H9 (cell line): ENCODE measurements at regions not wholly inside any gene's neighbourhood (a gene's known extent, or its start where the extent isn't known, plus 50 kb on each side); places are given as distances from the start of the nearest gene placed in this dataset.

Source experiments
- DNase-seq: peaks from one replicate; pipeline ENCODE4 v3.0.0-alpha.2; 2017
- H2AFZ ChIP-seq: one replicate; pipeline ENCODE4 v1.6.1; 2013; ENCODE audit warnings: mild to moderate bottlenecking, low read length, control low read depth, moderate library complexity
- H2AK5ac ChIP-seq: 2 replicates; pipeline ENCODE4 v1.6.1; 2013; ENCODE audit warnings: low read length, control low read depth, mixed read lengths; ENCODE audit not compliant: insufficient read length
- H2BK120ac ChIP-seq: one replicate; pipeline ENCODE4 v1.6.1; 2013; ENCODE audit warnings: low read depth, mild to moderate bottlenecking, low read length, control low read depth, inconsistent platforms; ENCODE audit not compliant: poor library complexity, severe bottlenecking
- H2BK12ac ChIP-seq: 2 replicates; pipeline ENCODE4 v1.6.1; 2013; ENCODE audit warnings: low read length, control low read depth, mixed read lengths, low read depth; ENCODE audit not compliant: insufficient read length
- H2BK15ac ChIP-seq: 2 replicates; pipeline ENCODE4 v1.6.1; 2013; ENCODE audit warnings: low read depth, low read length, control low read depth
- H2BK20ac ChIP-seq: one replicate; pipeline ENCODE4 v1.6.1; 2013; ENCODE audit warnings: low read depth, mild to moderate bottlenecking, low read length, control low read depth, inconsistent platforms; ENCODE audit not compliant: poor library complexity, severe bottlenecking
- H2BK5ac ChIP-seq: 2 replicates; pipeline ENCODE4 v1.6.1; 2013; ENCODE audit warnings: low read length, control low read depth, mixed read lengths; ENCODE audit not compliant: insufficient read length
- H3K14ac ChIP-seq: 2 replicates; pipeline ENCODE4 v1.6.1; 2013; ENCODE audit warnings: low read length, control low read depth; ENCODE audit not compliant: insufficient read depth
- H3K18ac ChIP-seq: 2 replicates; pipeline ENCODE4 v1.6.1; 2013; ENCODE audit warnings: low read depth, mild to moderate bottlenecking, mixed read lengths, low read length, control low read depth; ENCODE audit not compliant: insufficient read length
- H3K23ac ChIP-seq: 2 replicates; pipeline ENCODE4 v1.6.1; 2013; ENCODE audit warnings: low read length, control low read depth, mixed read lengths, low read depth; ENCODE audit not compliant: insufficient read length
- H3K23me2 ChIP-seq: 2 replicates; pipeline ENCODE4 v1.6.1; 2013; ENCODE audit warnings: low read depth, mild to moderate bottlenecking, mixed read lengths, low read length, control low read depth; ENCODE audit not compliant: insufficient read length, poor library complexity, severe bottlenecking
- H3K27ac ChIP-seq: 2 replicates; pipeline ENCODE4 v1.5.1; 2013; ENCODE audit warnings: low read length, control low read depth, mixed read lengths, low read depth; ENCODE audit not compliant: insufficient read length
- H3K27me3 ChIP-seq: 2 replicates; pipeline ENCODE4 v1.6.1; 2013; ENCODE audit warnings: low read length, control low read depth, inconsistent platforms; ENCODE audit not compliant: insufficient read depth
- H3K4ac ChIP-seq: 2 replicates; pipeline ENCODE4 v1.6.1; 2013; ENCODE audit warnings: low read depth, mild to moderate bottlenecking, control low read depth, inconsistent platforms, low read length, moderate library complexity
- H3K4me1 ChIP-seq: 2 replicates; pipeline ENCODE4 v1.6.1; 2013; ENCODE audit warnings: low read length, control low read depth, inconsistent platforms; ENCODE audit not compliant: insufficient read depth
- H3K4me2 ChIP-seq: 2 replicates; pipeline ENCODE4 v1.6.1; 2013; ENCODE audit warnings: low read length, control low read depth, mixed read lengths; ENCODE audit not compliant: insufficient read length, insufficient read depth
- H3K56ac ChIP-seq: 2 replicates; pipeline ENCODE4 v1.6.1; 2013; ENCODE audit warnings: low read depth, mild to moderate bottlenecking, mixed read lengths, low read length, control low read depth; ENCODE audit not compliant: insufficient read length
- H3K79me1 ChIP-seq: 2 replicates; pipeline ENCODE4 v1.6.1; 2013; ENCODE audit warnings: low read depth, mild to moderate bottlenecking, moderate library complexity, low read length, control low read depth, inconsistent platforms; ENCODE audit not compliant: insufficient read depth, poor library complexity, severe bottlenecking
- H3K79me2 ChIP-seq: 2 replicates; pipeline ENCODE4 v1.6.1; 2013; ENCODE audit warnings: low read length, control low read depth, inconsistent platforms; ENCODE audit not compliant: insufficient read depth
- H3K9ac ChIP-seq: 2 replicates; pipeline ENCODE4 v1.6.1; 2013; ENCODE audit warnings: low read length, control low read depth, mixed read lengths; ENCODE audit not compliant: insufficient read length; ENCODE audit errors: extremely low read depth
- H3K9me3 ChIP-seq: one replicate; pipeline ENCODE4 v1.6.1; 2013; ENCODE audit warnings: low read depth, low read length, inconsistent platforms; ENCODE audit not compliant: control insufficient read depth
- H3T11ph ChIP-seq: one replicate; pipeline ENCODE4 v1.6.1; 2013; ENCODE audit warnings: mild to moderate bottlenecking, low read length, control low read depth, inconsistent platforms
- H4K20me1 ChIP-seq: one replicate; pipeline ENCODE4 v1.6.1; 2013; ENCODE audit not compliant: control insufficient read depth, insufficient read length, insufficient read depth
- H4K5ac ChIP-seq: 2 replicates; pipeline ENCODE4 v1.6.1; 2013; ENCODE audit warnings: low read depth, mild to moderate bottlenecking, mixed read lengths, low read length, control low read depth; ENCODE audit not compliant: insufficient read length
- H4K8ac ChIP-seq: replicated peaks from 2 replicates; pipeline ENCODE4 v1.6.1; 2013; ENCODE audit warnings: low read length, control low read depth, mixed read lengths, low read depth; ENCODE audit not compliant: insufficient read length
- H4K91ac ChIP-seq: 2 replicates; pipeline ENCODE4 v1.6.1; 2013; ENCODE audit warnings: low read depth, mild to moderate bottlenecking, moderate library complexity, mixed read lengths, low read length, control low read depth; ENCODE audit not compliant: insufficient read length
- H3K27ac Mint-ChIP-seq, 3 experiments: 2 replicates in 2 of 3; 3 replicates in 1 of 3; pipeline ENCODE4 v1.8.0; 2020 to 2021; ENCODE audit warnings: mixed read lengths in 3 of 3, mild to moderate bottlenecking in 1 of 3, moderate library complexity in 1 of 3
- H3K27me3 Mint-ChIP-seq: 2 replicates; pipeline ENCODE4 v1.8.0; 2021; ENCODE audit warnings: low read depth, mild to moderate bottlenecking, moderate library complexity, mixed read lengths
- H3K36me3 Mint-ChIP-seq, 3 experiments: 2 replicates in 2 of 3; 3 replicates in 1 of 3; pipeline ENCODE4 v1.8.0; 2020 to 2021; ENCODE audit warnings: low read depth in 3 of 3, mixed read lengths in 3 of 3; ENCODE audit not compliant: insufficient read depth in 1 of 3
- H3K4me1 Mint-ChIP-seq, 2 experiments: 2 replicates each; pipeline ENCODE4 v1.8.0; 2020; ENCODE audit warnings: mixed read lengths in 2 of 2
- H3K4me3 Mint-ChIP-seq, 2 experiments: 2 replicates in 1 of 2; 3 replicates in 1 of 2; pipeline ENCODE4 v1.8.0; 2020 to 2021; ENCODE audit warnings: mild to moderate bottlenecking in 2 of 2, mixed read lengths in 2 of 2, moderate library complexity in 1 of 2
- H3K9me3 Mint-ChIP-seq, 2 experiments: 2 replicates in 1 of 2; 3 replicates in 1 of 2; pipeline ENCODE4 v1.8.0; 2020; ENCODE audit warnings: mild to moderate bottlenecking in 2 of 2, mixed read lengths in 2 of 2, moderate library complexity in 1 of 2
- WGBS: extraction: QIAGEN DNeasy Blood & Tissue Kit; methylation state at CpG from one replicate; pipeline ENCODE4 v1.1.7; 2013; ENCODE audit warnings: missing lambda C conversion rate, low lambda C conversion rate, mixed read lengths; ENCODE audit not compliant: insufficient read length; ENCODE audit errors: extremely low coverage; 5-methylcytosine and 5-hydroxymethylcytosine counted together
- TF ChIP-seq, protein P1 (sequence below): fragments of 200-600 bp; sonication (generic); conservative IDR thresholded peaks from 3 replicates; pipeline ENCODE4 v1.8.0; 2021; ENCODE audit warnings: antibody characterized with exemption, mild to moderate bottlenecking

DNA sequence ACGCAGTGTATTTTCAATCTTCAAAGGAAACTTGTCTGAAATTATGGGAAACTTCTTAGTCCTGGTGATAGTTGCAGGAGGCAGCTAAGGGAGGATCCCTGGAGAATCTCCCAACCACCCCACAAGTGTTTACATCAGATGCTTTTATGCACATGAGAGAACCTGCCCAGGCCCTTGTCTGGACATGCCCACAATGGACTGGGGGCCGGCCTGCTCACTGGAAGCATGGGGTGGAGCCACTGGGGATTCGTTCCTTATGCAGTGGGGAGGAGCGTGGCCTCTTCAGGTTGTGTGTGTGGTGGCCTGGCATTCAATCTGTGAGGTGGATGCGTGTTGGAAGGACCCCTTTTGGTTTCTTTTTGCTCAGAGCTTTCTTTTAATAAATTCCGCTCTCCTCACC, 398.7 kb upstream of the PPP1R2C start:
- Mint-ChIP-seq H3K36me3 (peaks cover 15 to 47% (median 17%) of the 10 kb centered on the region in 3 experiments; a peak in 6 of 7 replicates), H3K4me1 (peaks cover 6 to 10% of the 10 kb centered on the region in 2 experiments; a peak in 3 of 4 replicates), H3K9me3 (peaks cover 35 to 57% of the 10 kb centered on the region in 2 experiments), H3K27ac (no peak overlapping the region), H3K27me3 (no peaks in the 10 kb centered on the region), H3K4me3 (no peak overlapping the region)
- H3K14ac ChIP-seq = no peak overlapping the region
- TF ChIP-seq, protein P1, sequence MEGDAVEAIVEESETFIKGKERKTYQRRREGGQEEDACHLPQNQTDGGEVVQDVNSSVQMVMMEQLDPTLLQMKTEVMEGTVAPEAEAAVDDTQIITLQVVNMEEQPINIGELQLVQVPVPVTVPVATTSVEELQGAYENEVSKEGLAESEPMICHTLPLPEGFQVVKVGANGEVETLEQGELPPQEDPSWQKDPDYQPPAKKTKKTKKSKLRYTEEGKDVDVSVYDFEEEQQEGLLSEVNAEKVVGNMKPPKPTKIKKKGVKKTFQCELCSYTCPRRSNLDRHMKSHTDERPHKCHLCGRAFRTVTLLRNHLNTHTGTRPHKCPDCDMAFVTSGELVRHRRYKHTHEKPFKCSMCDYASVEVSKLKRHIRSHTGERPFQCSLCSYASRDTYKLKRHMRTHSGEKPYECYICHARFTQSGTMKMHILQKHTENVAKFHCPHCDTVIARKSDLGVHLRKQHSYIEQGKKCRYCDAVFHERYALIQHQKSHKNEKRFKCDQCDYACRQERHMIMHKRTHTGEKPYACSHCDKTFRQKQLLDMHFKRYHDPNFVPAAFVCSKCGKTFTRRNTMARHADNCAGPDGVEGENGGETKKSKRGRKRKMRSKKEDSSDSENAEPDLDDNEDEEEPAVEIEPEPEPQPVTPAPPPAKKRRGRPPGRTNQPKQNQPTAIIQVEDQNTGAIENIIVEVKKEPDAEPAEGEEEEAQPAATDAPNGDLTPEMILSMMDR = no peak
- H2BK15ac ChIP-seq = no peak overlapping the region
- no peak overlapping the region for H4K5ac ChIP-seq
- no peak overlapping the region for H3K56ac ChIP-seq
- no peak overlapping the region for H3K4ac ChIP-seq
- WGBS = no CpG with 5 or more reads among the region's 6 CpGs
- H2BK12ac ChIP-seq = no peak overlapping the region
- no peaks in the 10 kb centered on the region for H3K4me1 ChIP-seq
- H3K79me1 ChIP-seq = no peaks in the 10 kb centered on the region
- H4K8ac ChIP-seq = no peak overlapping the region
- H3K79me2 ChIP-seq = no peaks in the 10 kb centered on the region
- H3K9me3 ChIP-seq = peaks cover 24% of the 10 kb centered on the region
- H4K20me1 ChIP-seq = no peaks in the 10 kb centered on the region
- no peak overlapping the region for H4K91ac ChIP-seq
- H2AK5ac ChIP-seq = no peak overlapping the region
- no peak for DNase-seq
- no peak overlapping the region for H2AFZ ChIP-seq
- no peak overlapping the region for H2BK20ac ChIP-seq
- no peak overlapping the region for H3K23ac ChIP-seq
- H3T11ph ChIP-seq = no peak overlapping the region
- no peak overlapping the region for H2BK120ac ChIP-seq
- H3K27ac ChIP-seq = no peak overlapping the region
- no peak overlapping the region for H3K4me2 ChIP-seq
- H3K9ac ChIP-seq = no peak overlapping the region
- H3K23me2 ChIP-seq = no peaks in the 10 kb centered on the region
- H3K18ac ChIP-seq = no peak overlapping the region
- H2BK5ac ChIP-seq = no peak overlapping the region
- H3K27me3 ChIP-seq = no peaks in the 10 kb centered on the region
